HG02642 (cell line): ENCODE measurements at regions not wholly inside any gene's neighbourhood (a gene's known extent, or its start where the extent isn't known, plus 50 kb on each side); places are given as distances from the start of the nearest gene placed in this dataset.

Experiments
- ATAC-seq: cut with Tn5 transposase; IDR thresholded peaks from one replicate; pipeline ENCODE4 v1.9.1; 2021; ENCODE audit warnings: mild to moderate bottlenecking; ENCODE audit not compliant: unreplicated experiment, poor library complexity

GRCh38 chr2:12870692-12871091 is 154.0 kb downstream of the TRIB2 start:
- no peak for ATAC-seq

- no peak for ATAC-seq
These were observed 155.1 kb downstream of the TRIB2 start for GRCh38 chr2:12871694-12872315.

- no peak for ATAC-seq
These were observed 161.0 kb downstream of the TRIB2 start for GRCh38 chr2:12877761-12878160.

GRCh38 chr2:12879649-12880048 is 162.9 kb downstream of the TRIB2 start:
- ATAC-seq = no peak

GRCh38 chr2:12881952-12882351 is 165.2 kb downstream of the TRIB2 start:
- ATAC-seq = no peak

GRCh38 chr2:12882393-12882792 is 165.7 kb downstream of the TRIB2 start:
- no peak for ATAC-seq

GRCh38 chr2:12883906-12884305 is 167.2 kb downstream of the TRIB2 start:
- no peak for ATAC-seq

GRCh38 chr2:12884713-12885282 is 168.1 kb downstream of the TRIB2 start:
- ATAC-seq = no peak

- no peak for ATAC-seq
These were observed 173.3 kb downstream of the TRIB2 start for GRCh38 chr2:12890066-12890465.

GRCh38 chr2:12890481-12890991 is 173.8 kb downstream of the TRIB2 start:
- no peak for ATAC-seq

- ATAC-seq = no peak
These were observed 178.3 kb downstream of the TRIB2 start for GRCh38 chr2:12895017-12895416.

GRCh38 chr2:12896318-12896982 is 179.7 kb downstream of the TRIB2 start:
- no peak for ATAC-seq

- no peak for ATAC-seq
These were observed 180.4 kb downstream of the TRIB2 start for GRCh38 chr2:12897181-12897580.

GRCh38 chr2:12903272-12903671 is 186.5 kb downstream of the TRIB2 start:
- no peak for ATAC-seq

GRCh38 chr2:12910431-12910830 is 193.7 kb downstream of the TRIB2 start:
- no peak for ATAC-seq

GRCh38 chr2:12915787-12916186 is 199.1 kb downstream of the TRIB2 start:
- ATAC-seq = no peak

- no peak for ATAC-seq
These were observed 201.6 kb downstream of the TRIB2 start for GRCh38 chr2:12918138-12918834.

- no peak for ATAC-seq
These were observed 202.2 kb downstream of the TRIB2 start for GRCh38 chr2:12918835-12919445.

- ATAC-seq = no peak
These were observed 204.6 kb downstream of the TRIB2 start for GRCh38 chr2:12921321-12921720.

GRCh38 chr2:12923907-12924610 is 207.3 kb downstream of the TRIB2 start:
- ATAC-seq = no peak
